WTC11 (cell line): ENCODE measurements at regions not wholly inside any gene's neighbourhood (a gene's known extent, or its start where the extent isn't known, plus 50 kb on each side); places are given as distances from the start of the nearest gene placed in this dataset.

Experiments used
- NFATC4 ChIP-seq: fragments of 250-450 bp; sonication (Bioruptor Pico); IDR thresholded peaks from 2 replicates; pipeline ENCODE4 v1.9.0; 2021; ENCODE audit warnings: mild to moderate bottlenecking
- NFE2L1 ChIP-seq: sonication (generic); formaldehyde crosslinking; IDR thresholded peaks from 2 replicates; pipeline ENCODE4 v1.8.1; 2023; ENCODE audit warnings: missing genetic modification reagents
- NFYB ChIP-seq: sonication (generic); formaldehyde crosslinking; conservative IDR thresholded peaks from 2 replicates; pipeline ENCODE4 v1.8.0; 2022; ENCODE audit warnings: low read depth, missing genetic modification reagents
- TF ChIP-seq, protein P1 (sequence below): sonication (generic); formaldehyde crosslinking; IDR thresholded peaks from 2 replicates; pipeline ENCODE4 v1.8.1; 2022; ENCODE audit warnings: low read depth, missing genetic modification reagents, borderline replicate concordance
- TF ChIP-seq, protein P2 (sequence below): fragments of 200-600 bp; IDR thresholded peaks from 2 replicates; pipeline ENCODE4 v1.8.0; 2022; ENCODE audit warnings: antibody characterized with exemption
- TF ChIP-seq, protein P3 (sequence below): sonication (generic); formaldehyde crosslinking; IDR thresholded peaks from 2 replicates; pipeline ENCODE4 v1.8.1; 2022; ENCODE audit warnings: low read depth, mild to moderate bottlenecking, moderate library complexity, missing genetic modification reagents, borderline replicate concordance

DNA sequence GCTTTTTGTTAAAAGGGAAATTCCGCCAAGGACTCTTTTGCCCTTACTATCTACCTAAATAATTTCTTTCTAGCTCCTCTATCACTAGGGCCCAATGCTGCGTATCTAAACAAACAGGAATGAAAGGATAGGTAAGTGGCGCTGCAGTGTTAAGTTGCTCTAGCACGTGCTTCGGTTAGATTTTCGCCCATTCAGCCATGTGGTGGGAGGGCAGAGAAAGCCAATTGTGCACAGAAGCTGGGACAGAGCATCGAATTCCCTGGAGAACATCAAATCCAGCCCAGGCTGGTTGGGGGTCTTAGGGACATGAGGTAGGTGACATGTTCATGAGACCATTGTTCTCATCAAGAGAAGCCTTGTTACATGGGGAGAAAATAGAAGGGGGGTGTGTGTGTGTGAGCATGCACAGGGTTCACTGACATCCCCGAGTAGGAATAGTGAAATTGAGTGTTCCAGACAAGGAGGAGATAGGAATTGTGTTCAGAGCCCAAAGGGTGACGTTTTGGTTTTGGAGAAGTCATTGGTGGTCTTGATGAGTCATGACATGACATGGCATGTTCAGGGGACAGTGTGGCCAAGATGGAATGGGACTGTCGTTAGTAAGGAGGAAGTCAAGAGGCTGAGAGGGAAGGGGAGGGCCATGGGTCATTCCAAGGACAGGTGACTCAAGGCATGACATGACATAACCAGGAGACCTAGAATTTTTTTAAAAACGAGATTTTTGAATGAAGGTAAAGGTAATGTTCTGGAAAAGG lies 107.1 kb downstream of the TLR5 start:
- TF ChIP-seq NFYB (CRISPR knock-in tag) (no peak), NFATC4 (CRISPR knock-in tag) (no peak), NFE2L1 (no peak)
- TF ChIP-seq, protein P1, sequence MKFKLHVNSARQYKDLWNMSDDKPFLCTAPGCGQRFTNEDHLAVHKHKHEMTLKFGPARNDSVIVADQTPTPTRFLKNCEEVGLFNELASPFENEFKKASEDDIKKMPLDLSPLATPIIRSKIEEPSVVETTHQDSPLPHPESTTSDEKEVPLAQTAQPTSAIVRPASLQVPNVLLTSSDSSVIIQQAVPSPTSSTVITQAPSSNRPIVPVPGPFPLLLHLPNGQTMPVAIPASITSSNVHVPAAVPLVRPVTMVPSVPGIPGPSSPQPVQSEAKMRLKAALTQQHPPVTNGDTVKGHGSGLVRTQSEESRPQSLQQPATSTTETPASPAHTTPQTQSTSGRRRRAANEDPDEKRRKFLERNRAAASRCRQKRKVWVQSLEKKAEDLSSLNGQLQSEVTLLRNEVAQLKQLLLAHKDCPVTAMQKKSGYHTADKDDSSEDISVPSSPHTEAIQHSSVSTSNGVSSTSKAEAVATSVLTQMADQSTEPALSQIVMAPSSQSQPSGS = no peak
- TF ChIP-seq, protein P2, sequence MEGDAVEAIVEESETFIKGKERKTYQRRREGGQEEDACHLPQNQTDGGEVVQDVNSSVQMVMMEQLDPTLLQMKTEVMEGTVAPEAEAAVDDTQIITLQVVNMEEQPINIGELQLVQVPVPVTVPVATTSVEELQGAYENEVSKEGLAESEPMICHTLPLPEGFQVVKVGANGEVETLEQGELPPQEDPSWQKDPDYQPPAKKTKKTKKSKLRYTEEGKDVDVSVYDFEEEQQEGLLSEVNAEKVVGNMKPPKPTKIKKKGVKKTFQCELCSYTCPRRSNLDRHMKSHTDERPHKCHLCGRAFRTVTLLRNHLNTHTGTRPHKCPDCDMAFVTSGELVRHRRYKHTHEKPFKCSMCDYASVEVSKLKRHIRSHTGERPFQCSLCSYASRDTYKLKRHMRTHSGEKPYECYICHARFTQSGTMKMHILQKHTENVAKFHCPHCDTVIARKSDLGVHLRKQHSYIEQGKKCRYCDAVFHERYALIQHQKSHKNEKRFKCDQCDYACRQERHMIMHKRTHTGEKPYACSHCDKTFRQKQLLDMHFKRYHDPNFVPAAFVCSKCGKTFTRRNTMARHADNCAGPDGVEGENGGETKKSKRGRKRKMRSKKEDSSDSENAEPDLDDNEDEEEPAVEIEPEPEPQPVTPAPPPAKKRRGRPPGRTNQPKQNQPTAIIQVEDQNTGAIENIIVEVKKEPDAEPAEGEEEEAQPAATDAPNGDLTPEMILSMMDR = no peak
- TF ChIP-seq, protein P3, sequence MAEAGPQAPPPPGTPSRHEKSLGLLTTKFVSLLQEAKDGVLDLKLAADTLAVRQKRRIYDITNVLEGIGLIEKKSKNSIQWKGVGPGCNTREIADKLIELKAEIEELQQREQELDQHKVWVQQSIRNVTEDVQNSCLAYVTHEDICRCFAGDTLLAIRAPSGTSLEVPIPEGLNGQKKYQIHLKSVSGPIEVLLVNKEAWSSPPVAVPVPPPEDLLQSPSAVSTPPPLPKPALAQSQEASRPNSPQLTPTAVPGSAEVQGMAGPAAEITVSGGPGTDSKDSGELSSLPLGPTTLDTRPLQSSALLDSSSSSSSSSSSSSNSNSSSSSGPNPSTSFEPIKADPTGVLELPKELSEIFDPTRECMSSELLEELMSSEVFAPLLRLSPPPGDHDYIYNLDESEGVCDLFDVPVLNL = no peak
